HCT116 (cell line): ENCODE measurements at regions not wholly inside any gene's neighbourhood (a gene's known extent, or its start where the extent isn't known, plus 50 kb on each side); places are given as distances from the start of the nearest gene placed in this dataset.

Experiments
- ATAC-seq: fragments of 200-7000 bp; cut with Tn5 transposase; 2 replicates; pipeline ENCODE4 v1.9.1; 2020; ENCODE audit warnings: mild to moderate bottlenecking, moderate library complexity
- BruUV-seq: library from RNA; stranded (reverse); fragments of 400-500 nt; replicated peaks from 2 replicates; lab custom pipeline; 2021; lab: Mats Ljungman, UMichigan
- CTCF ChIA-PET: fragments of 300-600 bp; sonication (Branson Sonifier 250); formaldehyde crosslinking; loops from one replicate; lab custom pipeline; 2021; ENCODE audit warnings: antibody characterized with exemption; lab: Charles Lee
- POLR2A ChIA-PET: fragments of 300-600, 350-600 bp; sonication (Branson Sonifier 250); formaldehyde crosslinking; loops from one replicate; lab custom pipeline; 2021; ENCODE audit warnings: antibody characterized with exemption; lab: Charles Lee
- RAD21 ChIA-PET, 2 experiments: fragments of 300-600 bp; sonication (Branson Sonifier 250); formaldehyde crosslinking; loops; one replicate each; lab custom pipeline; 2023; ENCODE audit warnings: low total read pairs in 2 of 2; ENCODE audit not compliant: uncharacterized antibody in 2 of 2, unreplicated experiment in 2 of 2, low non-redundant PET in 1 of 2; lab: Charles Lee
- DNase-seq: peaks from one replicate; pipeline ENCODE4 v3.0.0-alpha.2; 2010; ENCODE audit warnings: low read depth, low spot score
- H2AFZ ChIP-seq: fragments of 200-600 bp; shearing (Covaris generic), sonication (generic); 2 replicates; pipeline ENCODE4 v1.6.1; 2017; ENCODE audit warnings: low read depth, mixed run types, mixed read lengths, antibody characterized with exemption, low read length; ENCODE audit not compliant: poor library complexity, severe bottlenecking
- H3K27ac ChIP-seq: 2 replicates; pipeline ENCODE4 v1.5.1; 2012; ENCODE audit warnings: low read depth, low read length
- H3K27me3 ChIP-seq: fragments of 200-600 bp; sonication (generic); 2 replicates; pipeline ENCODE4 v1.6.1; 2016; ENCODE audit warnings: mixed run types, low read length, mixed read lengths; ENCODE audit not compliant: insufficient read depth
- H3K36me3 ChIP-seq, 2 experiments: fragments of 200-500 bp in 1 of 2; fragments of 200-600 bp in 1 of 2; sonication (Bioruptor generic) in 1 of 2; sonication (generic) in 1 of 2; 2 replicates each; pipeline versions ENCODE4 v1.5.1 to v1.6.1; 2014 to 2016; ENCODE audit warnings: low read length in 2 of 2, inconsistent platforms in 1 of 2, mixed read lengths in 1 of 2, mixed run types in 1 of 2; ENCODE audit not compliant: insufficient read depth in 2 of 2, control insufficient read depth in 1 of 2
- H3K4me1 ChIP-seq, 2 experiments: fragments of 200-600 bp in 1 of 2; sonication (generic) in 1 of 2; 2 replicates each; pipeline versions ENCODE4 v1.5.1 to v1.6.1; 2012 to 2017; ENCODE audit warnings: low read length in 2 of 2, inconsistent platforms in 1 of 2, mild to moderate bottlenecking in 1 of 2, mixed read lengths in 1 of 2, mixed run types in 1 of 2, moderate library complexity in 1 of 2; ENCODE audit not compliant: insufficient read depth in 2 of 2, control insufficient read depth in 1 of 2
- H3K4me2 ChIP-seq: fragments of 200-600 bp; sonication (generic); 2 replicates; pipeline ENCODE4 v1.6.1; 2017; ENCODE audit warnings: mixed run types, low read length, mixed read lengths
- H3K4me3 ChIP-seq, 2 experiments: fragments of 200-600 bp in 1 of 2; sonication (generic) in 1 of 2; replicated peaks in 1 of 2; 2 replicates each; pipeline ENCODE4 v1.5.1; 2011 to 2016; ENCODE audit warnings: low read length in 2 of 2, control low read depth in 1 of 2, low read depth in 1 of 2, mild to moderate bottlenecking in 1 of 2, mixed read lengths in 1 of 2, mixed run types in 1 of 2
- H3K79me2 ChIP-seq: fragments of 200-600 bp; sonication (generic); 2 replicates; pipeline ENCODE4 v1.6.1; 2017; ENCODE audit warnings: mild to moderate bottlenecking, mixed run types, low read length, moderate library complexity, mixed read lengths; ENCODE audit not compliant: insufficient read depth
- H3K9ac ChIP-seq: fragments of 200-600 bp; sonication (generic); 2 replicates; pipeline ENCODE4 v1.6.1; 2016; ENCODE audit warnings: low read length, mixed read lengths
- H3K9me2 ChIP-seq: fragments of 200-600 bp; sonication (generic), shearing (Covaris generic); 2 replicates; pipeline ENCODE4 v1.6.1; 2017; ENCODE audit warnings: mixed run types, mild to moderate bottlenecking, moderate library complexity; ENCODE audit not compliant: insufficient read depth
- H3K9me3 ChIP-seq, 2 experiments: fragments of 200-500 bp in 1 of 2; fragments of 200-600 bp in 1 of 2; sonication (Bioruptor generic) in 1 of 2; sonication (generic) in 1 of 2; 2 replicates each; pipeline ENCODE4 v1.6.1; 2014 to 2017; ENCODE audit warnings: low read length in 2 of 2, mixed read lengths in 2 of 2, inconsistent platforms in 1 of 2, low read depth in 1 of 2, mild to moderate bottlenecking in 1 of 2, mixed run types in 1 of 2, moderate library complexity in 1 of 2; ENCODE audit not compliant: control insufficient read depth in 1 of 2, insufficient read depth in 1 of 2
- H4K20me1 ChIP-seq: fragments of 200-600 bp; sonication (generic), shearing (Covaris generic); 2 replicates; pipeline ENCODE4 v1.6.1; 2017; ENCODE audit warnings: mixed run types, mild to moderate bottlenecking, moderate library complexity; ENCODE audit not compliant: insufficient read depth
- CBX3 ChIP-seq: IDR thresholded peaks from 2 replicates; pipeline ENCODE4 v1.6.1; 2012; ENCODE audit warnings: low read depth
- EGR1 ChIP-seq: IDR thresholded peaks from 2 replicates; pipeline ENCODE4 v1.6.1; 2012; ENCODE audit warnings: low read depth
- ELF1 ChIP-seq: IDR thresholded peaks from 2 replicates; pipeline ENCODE4 v1.6.1; 2012; ENCODE audit warnings: low read depth, borderline replicate concordance
- EZH2 ChIP-seq: fragments of 200-600 bp; sonication (generic); IDR thresholded peaks from 2 replicates; pipeline ENCODE4 v1.6.1; 2017; ENCODE audit warnings: antibody characterized with exemption, mixed run types
- FOSL1 ChIP-seq: IDR thresholded peaks from 2 replicates; pipeline ENCODE4 v1.6.1; 2012; ENCODE audit warnings: low read depth
- JUND ChIP-seq: IDR thresholded peaks from 2 replicates; pipeline ENCODE4 v1.6.1; 2012
- POLR2A ChIP-seq: IDR thresholded peaks from 2 replicates; pipeline ENCODE4 v1.7.0; 2011; ENCODE audit warnings: borderline replicate concordance; ENCODE audit not compliant: insufficient read depth, insufficient read length; ENCODE audit errors: extremely low read depth
- POLR2AphosphoS5 ChIP-seq: IDR thresholded peaks from 2 replicates; pipeline ENCODE4 v1.6.1; 2011; ENCODE audit warnings: mild to moderate bottlenecking, low read depth, low read length, moderate library complexity
- SIN3A ChIP-seq: IDR thresholded peaks from 2 replicates; pipeline ENCODE4 v1.6.1; 2012; ENCODE audit warnings: low read depth
- SP1 ChIP-seq: IDR thresholded peaks from 2 replicates; pipeline ENCODE4 v1.6.1; 2012; ENCODE audit warnings: low read depth
- TCF7L2 ChIP-seq: IDR thresholded peaks from 2 replicates; pipeline ENCODE4 v1.7.0; 2011; ENCODE audit warnings: borderline replicate concordance, inconsistent platforms; ENCODE audit not compliant: insufficient read depth, insufficient read length; ENCODE audit errors: extremely low read depth
- ZFX ChIP-seq: fragments of 450-650 bp; IDR thresholded peaks from 2 replicates; pipeline ENCODE4 v1.6.1; 2017
- ZNF274 ChIP-seq: fragments of 200-500 bp; sonication (Bioruptor generic); IDR thresholded peaks from 2 replicates; pipeline ENCODE4 v1.6.1; 2014; ENCODE audit warnings: mild to moderate bottlenecking, low read depth, low read length, inconsistent platforms
- intact Hi-C: fragments of 100-400 bp; cut with micrococcal nuclease; formaldehyde crosslinking; loops from 2 replicates; pipeline ENCODE4 v1.10.0; 2022
- TF ChIP-seq, protein P1 (sequence below): IDR thresholded peaks from 2 replicates; pipeline ENCODE4 v1.6.1; 2011; ENCODE audit warnings: mild to moderate bottlenecking, low read length, moderate library complexity; ENCODE audit not compliant: insufficient replicate concordance; ENCODE audit errors: extremely low read depth
- TF ChIP-seq, protein P2 (sequence below): IDR thresholded peaks from 2 replicates; pipeline ENCODE4 v1.6.1; 2012
- TF ChIP-seq, protein P3 (sequence below): IDR thresholded peaks from 2 replicates; pipeline ENCODE4 v1.6.1; 2012; ENCODE audit warnings: low read depth

GRCh38 chr5:4882186-4882585 lies 257.9 kb upstream of the ADAMTS16 start (continued):
- TF ChIP-seq, protein P1, sequence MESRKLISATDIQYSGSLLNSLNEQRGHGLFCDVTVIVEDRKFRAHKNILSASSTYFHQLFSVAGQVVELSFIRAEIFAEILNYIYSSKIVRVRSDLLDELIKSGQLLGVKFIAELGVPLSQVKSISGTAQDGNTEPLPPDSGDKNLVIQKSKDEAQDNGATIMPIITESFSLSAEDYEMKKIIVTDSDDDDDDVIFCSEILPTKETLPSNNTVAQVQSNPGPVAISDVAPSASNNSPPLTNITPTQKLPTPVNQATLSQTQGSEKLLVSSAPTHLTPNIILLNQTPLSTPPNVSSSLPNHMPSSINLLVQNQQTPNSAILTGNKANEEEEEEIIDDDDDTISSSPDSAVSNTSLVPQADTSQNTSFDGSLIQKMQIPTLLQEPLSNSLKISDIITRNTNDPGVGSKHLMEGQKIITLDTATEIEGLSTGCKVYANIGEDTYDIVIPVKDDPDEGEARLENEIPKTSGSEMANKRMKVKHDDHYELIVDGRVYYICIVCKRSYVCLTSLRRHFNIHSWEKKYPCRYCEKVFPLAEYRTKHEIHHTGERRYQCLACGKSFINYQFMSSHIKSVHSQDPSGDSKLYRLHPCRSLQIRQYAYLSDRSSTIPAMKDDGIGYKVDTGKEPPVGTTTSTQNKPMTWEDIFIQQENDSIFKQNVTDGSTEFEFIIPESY: no peak
- TF ChIP-seq POLR2A: no peak

- Histone ChIP-seq H3K79me2 (no peaks in the 10 kb centered on the region), H4K20me1 (no peaks in the 10 kb centered on the region), H3K4me1 (no peaks in the 10 kb centered on the region), H3K9me3 (no peaks in the 10 kb centered on the region), H3K9me2 (no peaks in the 10 kb centered on the region), H3K36me3 (no peaks in the 10 kb centered on the region), H3K27ac (no peak overlapping the region), H2AFZ (no peak overlapping the region), H3K9ac (no peak overlapping the region), H3K4me2 (no peak overlapping the region), H3K27me3 (peaks cover 3% of the 10 kb centered on the region; the same call in 1 of the 2 replicates), H3K4me3 (no peak overlapping the region)
- TF ChIP-seq SIN3A (no peak), EZH2 (no peak), JUND (no peak), EGR1 (no peak), FOSL1 (no peak), ELF1 (no peak), TCF7L2 (no peak), ZNF274 (no peak), SP1 (no peak), ZFX (no peak), CBX3 (no peak), POLR2AphosphoS5 (no peak)
- TF ChIP-seq, protein P2, sequence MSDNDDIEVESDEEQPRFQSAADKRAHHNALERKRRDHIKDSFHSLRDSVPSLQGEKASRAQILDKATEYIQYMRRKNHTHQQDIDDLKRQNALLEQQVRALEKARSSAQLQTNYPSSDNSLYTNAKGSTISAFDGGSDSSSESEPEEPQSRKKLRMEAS: no peak
- TF ChIP-seq, protein P3, sequence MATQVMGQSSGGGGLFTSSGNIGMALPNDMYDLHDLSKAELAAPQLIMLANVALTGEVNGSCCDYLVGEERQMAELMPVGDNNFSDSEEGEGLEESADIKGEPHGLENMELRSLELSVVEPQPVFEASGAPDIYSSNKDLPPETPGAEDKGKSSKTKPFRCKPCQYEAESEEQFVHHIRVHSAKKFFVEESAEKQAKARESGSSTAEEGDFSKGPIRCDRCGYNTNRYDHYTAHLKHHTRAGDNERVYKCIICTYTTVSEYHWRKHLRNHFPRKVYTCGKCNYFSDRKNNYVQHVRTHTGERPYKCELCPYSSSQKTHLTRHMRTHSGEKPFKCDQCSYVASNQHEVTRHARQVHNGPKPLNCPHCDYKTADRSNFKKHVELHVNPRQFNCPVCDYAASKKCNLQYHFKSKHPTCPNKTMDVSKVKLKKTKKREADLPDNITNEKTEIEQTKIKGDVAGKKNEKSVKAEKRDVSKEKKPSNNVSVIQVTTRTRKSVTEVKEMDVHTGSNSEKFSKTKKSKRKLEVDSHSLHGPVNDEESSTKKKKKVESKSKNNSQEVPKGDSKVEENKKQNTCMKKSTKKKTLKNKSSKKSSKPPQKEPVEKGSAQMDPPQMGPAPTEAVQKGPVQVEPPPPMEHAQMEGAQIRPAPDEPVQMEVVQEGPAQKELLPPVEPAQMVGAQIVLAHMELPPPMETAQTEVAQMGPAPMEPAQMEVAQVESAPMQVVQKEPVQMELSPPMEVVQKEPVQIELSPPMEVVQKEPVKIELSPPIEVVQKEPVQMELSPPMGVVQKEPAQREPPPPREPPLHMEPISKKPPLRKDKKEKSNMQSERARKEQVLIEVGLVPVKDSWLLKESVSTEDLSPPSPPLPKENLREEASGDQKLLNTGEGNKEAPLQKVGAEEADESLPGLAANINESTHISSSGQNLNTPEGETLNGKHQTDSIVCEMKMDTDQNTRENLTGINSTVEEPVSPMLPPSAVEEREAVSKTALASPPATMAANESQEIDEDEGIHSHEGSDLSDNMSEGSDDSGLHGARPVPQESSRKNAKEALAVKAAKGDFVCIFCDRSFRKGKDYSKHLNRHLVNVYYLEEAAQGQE: no peak
- intact Hi-C loops: no loop called here
- CTCF ChIA-PET: no interaction called here
- POLR2A ChIA-PET: no interaction called here
- RAD21 ChIA-PET: no interaction called here
- BruUV-seq: no TSS peak
- no peak for ATAC-seq
- no peak for DNase-seq
Observed at GRCh38 chr5:4883360-4883759, 256.8 kb upstream of the ADAMTS16 start.
